ENCODE measurements at regions not wholly inside any gene's neighbourhood (a gene's known extent, or its start where the extent isn't known, plus 50 kb on each side); places are given as distances from the start of the nearest gene placed in this dataset.

GRCh38 chr14:96741151-96741977, 55.8 kb upstream of the VRK1 start:
- no peak overlapping the region for H3K4ac ChIP-seq (ENCODE audit: low read depth, low read length)
- no peak overlapping the region for H3K18ac ChIP-seq (ENCODE audit: low read length)
- peak overlapping the region; percentile 51 for H3K9ac ChIP-seq (ENCODE audit: low read length)
- no peaks in the 10 kb centered on the region for H3K27me3 ChIP-seq (ENCODE audit: insufficient read depth, low read length, poor library complexity)
- H3K36me3 ChIP-seq (ENCODE audit: control insufficient read depth, insufficient read depth, low read length): no peaks in the 10 kb centered on the region
- no peaks in the 10 kb centered on the region for H3K79me2 ChIP-seq (ENCODE audit: control insufficient read depth, insufficient read depth, low read length)
- H3K4me1 ChIP-seq (ENCODE audit: control insufficient read depth, low read depth, low read length): no peaks in the 10 kb centered on the region
- H3K4me3 ChIP-seq (ENCODE audit: low read length): no peak overlapping the region
- H3K23ac ChIP-seq (ENCODE audit: low read length): peak overlapping the region; percentile 59
- no peak overlapping the region for H2BK5ac ChIP-seq (ENCODE audit: low read length)
- peak; percentile 46 for DNase-seq
- WGBS (ENCODE audit: extremely low coverage, insufficient coverage, low lambda C conversion rate): no CpG with 5 or more reads among the region's 62 CpGs
- no peak overlapping the region for H4K8ac ChIP-seq (ENCODE audit: low read depth, low read length)
- no peak overlapping the region for H2BK15ac ChIP-seq (replicated peaks; ENCODE audit: low read depth)
- H2AK5ac ChIP-seq (ENCODE audit: low read length): no peak overlapping the region
- no peak overlapping the region for H4K5ac ChIP-seq (ENCODE audit: low read length)
- H3K4me2 ChIP-seq (ENCODE audit: low read length): peak overlapping the region; percentile 45
- H3K56ac ChIP-seq (ENCODE audit: low read length): peak overlapping the region; percentile 77
- no peaks in the 10 kb centered on the region for H3K79me1 ChIP-seq (ENCODE audit: low read length)
- no peak overlapping the region for H3K27ac ChIP-seq (ENCODE audit: low read depth, low read length)
- no peak overlapping the region for H2BK120ac ChIP-seq (ENCODE audit: low read depth, low read length)

- no peak overlapping the region for H4K8ac ChIP-seq (ENCODE audit: low read depth, low read length)
Observed at GRCh38 chr14:96744262-96744661, 52.9 kb upstream of the VRK1 start.

DNA sequence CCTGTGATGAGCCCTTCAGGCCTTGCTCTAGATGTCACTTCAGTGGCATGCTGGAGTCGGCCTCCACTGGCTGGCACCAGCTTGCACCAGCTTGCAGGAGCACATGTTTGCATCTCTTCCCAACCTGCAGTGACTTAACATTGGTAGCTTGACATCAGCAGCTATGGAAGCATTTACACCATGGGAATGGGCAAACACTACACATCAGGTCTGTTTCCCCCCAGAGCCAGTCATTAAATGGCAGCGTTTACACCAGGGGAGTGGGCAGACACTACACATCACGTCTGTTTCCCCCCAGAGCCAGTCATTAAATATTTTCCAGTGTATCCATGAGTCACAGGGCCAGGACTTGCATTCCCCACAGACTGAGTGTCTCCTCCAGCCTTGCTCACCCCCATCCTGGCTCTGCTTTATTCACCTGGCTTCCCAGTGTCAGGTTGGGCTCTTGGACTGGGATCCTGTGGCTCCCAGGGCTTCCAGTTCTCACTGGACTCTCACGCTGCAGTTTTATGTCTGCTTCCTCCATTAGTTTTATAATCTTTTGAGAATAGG, 51.6 kb upstream of the VRK1 start:
- H3K79me1 ChIP-seq (ENCODE audit: low read length): no peaks in the 10 kb centered on the region
- no peak for DNase-seq

More at GRCh38 chr14:96744262-96744661, 52.9 kb upstream of the VRK1 start:
- no peak overlapping the region for H2BK120ac ChIP-seq (ENCODE audit: low read depth, low read length)
- H3K4ac ChIP-seq (ENCODE audit: low read depth, low read length): no peak overlapping the region
- H3K4me2 ChIP-seq (ENCODE audit: low read length): no peak overlapping the region
- no peak overlapping the region for H2BK5ac ChIP-seq (ENCODE audit: low read length)
- DNase-seq: no peak
- no peaks in the 10 kb centered on the region for H3K36me3 ChIP-seq (ENCODE audit: control insufficient read depth, insufficient read depth, low read length)
- H3K18ac ChIP-seq (ENCODE audit: low read length): no peak overlapping the region
- WGBS (ENCODE audit: extremely low coverage, insufficient coverage, low lambda C conversion rate): no CpG with 5 or more reads among the region's 7 CpGs
- H3K9ac ChIP-seq (ENCODE audit: low read length): no peak overlapping the region
- H2AK5ac ChIP-seq (ENCODE audit: low read length): no peak overlapping the region
- H3K4me3 ChIP-seq (ENCODE audit: low read length): no peak overlapping the region
- H3K27me3 ChIP-seq (ENCODE audit: insufficient read depth, low read length, poor library complexity): no peaks in the 10 kb centered on the region
- H3K56ac ChIP-seq (ENCODE audit: low read length): no peak overlapping the region
- H2BK15ac ChIP-seq (replicated peaks; ENCODE audit: low read depth): no peak overlapping the region
- no peaks in the 10 kb centered on the region for H3K79me1 ChIP-seq (ENCODE audit: low read length)
- H3K23ac ChIP-seq (ENCODE audit: low read length): no peak overlapping the region
- H4K5ac ChIP-seq (ENCODE audit: low read length): no peak overlapping the region
- H3K4me1 ChIP-seq (ENCODE audit: control insufficient read depth, low read depth, low read length): no peaks in the 10 kb centered on the region
- H3K79me2 ChIP-seq (ENCODE audit: control insufficient read depth, insufficient read depth, low read length): no peaks in the 10 kb centered on the region
- H3K27ac ChIP-seq (ENCODE audit: low read depth, low read length): no peak overlapping the region

GRCh38 chr14:96746101-96746500, 51.1 kb upstream of the VRK1 start:
- Histone ChIP-seq H3K4me3 (ENCODE audit: low read length) (no peak overlapping the region), H3K4me1 (ENCODE audit: control insufficient read depth, low read depth, low read length) (no peaks in the 10 kb centered on the region), H3K79me1 (ENCODE audit: low read length) (no peaks in the 10 kb centered on the region), H2BK5ac (ENCODE audit: low read length) (no peak overlapping the region), H2BK120ac (ENCODE audit: low read depth, low read length) (no peak overlapping the region), H3K36me3 (ENCODE audit: control insufficient read depth, insufficient read depth, low read length) (no peaks in the 10 kb centered on the region), H2BK15ac (replicated peaks; ENCODE audit: low read depth) (no peak overlapping the region), H4K8ac (ENCODE audit: low read depth, low read length) (no peak overlapping the region), H4K5ac (ENCODE audit: low read length) (no peak overlapping the region), H3K9ac (ENCODE audit: low read length) (no peak overlapping the region), H3K56ac (ENCODE audit: low read length) (no peak overlapping the region), H2AK5ac (ENCODE audit: low read length) (no peak overlapping the region), H3K79me2 (ENCODE audit: control insufficient read depth, insufficient read depth, low read length) (no peaks in the 10 kb centered on the region), H3K4me2 (ENCODE audit: low read length) (no peak overlapping the region), H3K23ac (ENCODE audit: low read length) (no peak overlapping the region), H3K4ac (ENCODE audit: low read depth, low read length) (no peak overlapping the region), H3K27me3 (ENCODE audit: insufficient read depth, low read length, poor library complexity) (no peaks in the 10 kb centered on the region), H3K18ac (ENCODE audit: low read length) (no peak overlapping the region), H3K27ac (ENCODE audit: low read depth, low read length) (no peak overlapping the region)
- DNase-seq: no peak
- no CpG with 5 or more reads among the region's 3 CpGs for WGBS (ENCODE audit: extremely low coverage, insufficient coverage, low lambda C conversion rate)

More for the DNA sequence above, 51.6 kb upstream of the VRK1 start:
- H3K27ac ChIP-seq (ENCODE audit: low read depth, low read length): no peak overlapping the region
- H2AK5ac ChIP-seq (ENCODE audit: low read length): no peak overlapping the region
- WGBS (ENCODE audit: extremely low coverage, insufficient coverage, low lambda C conversion rate): no CpG with 5 or more reads among the region's 4 CpGs
- H4K5ac ChIP-seq (ENCODE audit: low read length): no peak overlapping the region
- no peak overlapping the region for H2BK15ac ChIP-seq (replicated peaks; ENCODE audit: low read depth)
- H3K9ac ChIP-seq (ENCODE audit: low read length): no peak overlapping the region
- no peaks in the 10 kb centered on the region for H3K36me3 ChIP-seq (ENCODE audit: control insufficient read depth, insufficient read depth, low read length)
- no peaks in the 10 kb centered on the region for H3K4me1 ChIP-seq (ENCODE audit: control insufficient read depth, low read depth, low read length)
- no peak overlapping the region for H3K4me3 ChIP-seq (ENCODE audit: low read length)
- H3K79me2 ChIP-seq (ENCODE audit: control insufficient read depth, insufficient read depth, low read length): no peaks in the 10 kb centered on the region
- no peak overlapping the region for H3K56ac ChIP-seq (ENCODE audit: low read length)
- H3K23ac ChIP-seq (ENCODE audit: low read length): no peak overlapping the region
- no peak overlapping the region for H4K8ac ChIP-seq (ENCODE audit: low read depth, low read length)
- H3K18ac ChIP-seq (ENCODE audit: low read length): no peak overlapping the region
- no peak overlapping the region for H3K4ac ChIP-seq (ENCODE audit: low read depth, low read length)
- H2BK5ac ChIP-seq (ENCODE audit: low read length): no peak overlapping the region
- H3K27me3 ChIP-seq (ENCODE audit: insufficient read depth, low read length, poor library complexity): no peaks in the 10 kb centered on the region
- H2BK120ac ChIP-seq (ENCODE audit: low read depth, low read length): no peak overlapping the region
- no peak overlapping the region for H3K4me2 ChIP-seq (ENCODE audit: low read length)

- DNase-seq: no peak
- Histone ChIP-seq H3K4me1 (ENCODE audit: control insufficient read depth, low read depth, low read length) (no peaks in the 10 kb centered on the region), H2AK5ac (ENCODE audit: low read length) (no peak overlapping the region), H3K9ac (ENCODE audit: low read length) (no peak overlapping the region), H3K4me3 (ENCODE audit: low read length) (no peak overlapping the region), H3K56ac (ENCODE audit: low read length) (no peak overlapping the region), H3K27me3 (ENCODE audit: insufficient read depth, low read length, poor library complexity) (no peaks in the 10 kb centered on the region), H2BK15ac (replicated peaks; ENCODE audit: low read depth) (no peak overlapping the region), H3K36me3 (ENCODE audit: control insufficient read depth, insufficient read depth, low read length) (no peaks in the 10 kb centered on the region), H2BK5ac (ENCODE audit: low read length) (no peak overlapping the region), H4K8ac (ENCODE audit: low read depth, low read length) (no peak overlapping the region), H4K5ac (ENCODE audit: low read length) (no peak overlapping the region), H3K23ac (ENCODE audit: low read length) (no peak overlapping the region), H3K79me2 (ENCODE audit: control insufficient read depth, insufficient read depth, low read length) (no peaks in the 10 kb centered on the region), H2BK120ac (ENCODE audit: low read depth, low read length) (no peak overlapping the region), H3K4ac (ENCODE audit: low read depth, low read length) (no peak overlapping the region), H3K4me2 (ENCODE audit: low read length) (no peak overlapping the region), H3K79me1 (ENCODE audit: low read length) (no peaks in the 10 kb centered on the region), H3K18ac (ENCODE audit: low read length) (no peak overlapping the region), H3K27ac (ENCODE audit: low read depth, low read length) (no peak overlapping the region)
- no CpG with 5 or more reads among the region's 13 CpGs for WGBS (ENCODE audit: extremely low coverage, insufficient coverage, low lambda C conversion rate)
Observed at GRCh38 chr14:96747006-96747405, 50.2 kb upstream of the VRK1 start.
